CD4-positive, alpha-beta T cell (primary cell): ENCODE measurements at regions not wholly inside any gene's neighbourhood (a gene's known extent, or its start where the extent isn't known, plus 50 kb on each side); places are given as distances from the start of the nearest gene placed in this dataset.
"Not testable (repeated sequence)": the region's sequence is repeated elsewhere in the genome, so short reads cannot be mapped to it uniquely, and the experiment has no call there.

Source experiments
- ATAC-seq: fragments of 200-7000 bp; cut with Tn5 transposase; one replicate; pipeline ENCODE4 v1.10.0; 2022; ENCODE audit warnings: mild to moderate bottlenecking; ENCODE audit not compliant: poor library complexity
- CTCF ChIA-PET: fragments of 350-600 bp; sonication (Branson Sonifier 250); formaldehyde crosslinking; loops from one replicate; lab custom pipeline; 2021; ENCODE audit warnings: antibody characterized with exemption, inconsistent platforms; lab: Charles Lee
- POLR2A ChIA-PET: fragments of 350-600 bp; sonication (Branson Sonifier 250); formaldehyde crosslinking; loops from one replicate; lab custom pipeline; 2021; ENCODE audit warnings: antibody characterized with exemption, inconsistent platforms; lab: Charles Lee
- DNase-seq, 14 experiments: peaks; one replicate each; pipeline ENCODE4 v3.0.0-alpha.2; 2013 to 2020; ENCODE audit warnings: mixed read lengths in 2 of 14
- H3K27ac ChIP-seq, 2 donors: one replicate each; pipeline versions ENCODE4 v1.5.1 to v1.7.0; 2013; ENCODE audit warnings: low read length in 2 of 2, low read depth in 1 of 2, mild to moderate bottlenecking in 1 of 2
- H3K27me3 ChIP-seq, 2 experiments: 1 replicate in 1 of 2; 2 replicates in 1 of 2; pipeline versions ENCODE4 v1.6.1 to v1.7.0; 2013; ENCODE audit warnings: low read length in 2 of 2, control low read depth in 1 of 2, mild to moderate bottlenecking in 1 of 2, moderate library complexity in 1 of 2; ENCODE audit not compliant: insufficient read depth in 2 of 2, control insufficient read depth in 1 of 2
- H3K36me3 ChIP-seq: one replicate; pipeline ENCODE4 v1.6.1; 2013; ENCODE audit warnings: low read length, control low read depth; ENCODE audit not compliant: insufficient read depth
- H3K4me1 ChIP-seq: one replicate; pipeline ENCODE4 v1.6.1; 2013; ENCODE audit warnings: low read length, control low read depth; ENCODE audit not compliant: insufficient read depth
- H3K4me3 ChIP-seq: one replicate; pipeline ENCODE4 v1.5.1; 2013; ENCODE audit warnings: mild to moderate bottlenecking, low read length, moderate library complexity
- H3K9me3 ChIP-seq, 2 experiments: 1 replicate in 1 of 2; 2 replicates in 1 of 2; pipeline versions ENCODE4 v1.6.1 to v1.7.0; 2013; ENCODE audit warnings: low read length in 2 of 2, mild to moderate bottlenecking in 2 of 2, control low read depth in 1 of 2, moderate library complexity in 1 of 2; ENCODE audit not compliant: control insufficient read depth in 1 of 2, insufficient read depth in 1 of 2
- H3K27ac Mint-ChIP-seq: one replicate; pipeline ENCODE4 v1.8.0; 2020; ENCODE audit warnings: mixed read lengths
- H3K27me3 Mint-ChIP-seq: one replicate; pipeline ENCODE4 v1.8.0; 2021; ENCODE audit warnings: mixed read lengths
- H3K36me3 Mint-ChIP-seq: one replicate; pipeline ENCODE4 v1.8.0; 2021; ENCODE audit warnings: low read depth, mixed read lengths
- H3K4me1 Mint-ChIP-seq: one replicate; pipeline ENCODE4 v1.8.0; 2021; ENCODE audit warnings: low read depth, mixed read lengths
- H3K4me3 Mint-ChIP-seq: one replicate; pipeline ENCODE4 v1.8.0; 2020; ENCODE audit warnings: mild to moderate bottlenecking, mixed read lengths
- H3K9me3 Mint-ChIP-seq: one replicate; pipeline ENCODE4 v1.8.0; 2020; ENCODE audit warnings: mixed read lengths
- CTCF ChIP-seq: fragments of 200-600 bp; IDR thresholded peaks from one replicate; pipeline ENCODE4 v1.8.0; 2022; ENCODE audit warnings: antibody characterized with exemption, mild to moderate bottlenecking
- intact Hi-C, 2 experiments: fragments of 100-400 bp; cut with DNase I in 1 of 2; cut with micrococcal nuclease in 1 of 2; formaldehyde crosslinking; loops; one replicate each; pipeline versions ENCODE4 v1.15.1 to v1.9.0; 2023 to 2025; cut with DNase I, micrococcal nuclease

DNA sequence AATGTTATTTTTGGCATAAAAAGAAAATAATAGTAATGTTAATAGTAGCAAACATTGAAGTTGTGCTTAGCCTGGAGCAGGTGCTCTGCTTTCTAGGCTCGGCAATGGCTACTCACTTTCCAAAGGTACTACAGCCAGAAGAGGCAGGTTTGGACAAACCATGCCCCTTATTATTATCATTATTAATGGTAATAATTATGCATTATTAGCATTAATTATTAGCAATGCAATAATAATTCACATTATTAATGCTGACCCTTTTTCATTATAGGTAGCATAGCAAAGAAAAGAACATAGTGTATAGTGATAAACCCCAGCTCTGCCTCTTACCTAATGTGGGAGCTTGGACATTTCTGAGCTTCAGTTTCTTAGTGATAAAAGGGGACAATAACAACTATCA lies 171.4 kb downstream of the EDEM1 start:
- Mint-ChIP-seq H3K4me3 (no peak overlapping the region), H3K9me3 (peaks cover 13% of the 10 kb centered on the region), H3K27me3 (peaks cover 11% of the 10 kb centered on the region), H3K4me1 (no peaks in the 10 kb centered on the region), H3K27ac (no peak overlapping the region), H3K36me3 (no peaks in the 10 kb centered on the region)
- Histone ChIP-seq H3K9me3 (peaks cover 0 to 8% of the 10 kb centered on the region in 2 experiments), H3K27me3 (peaks cover 0 to 7% of the 10 kb centered on the region in 2 experiments), H3K4me1 (no peaks in the 10 kb centered on the region), H3K4me3 (no peak overlapping the region), H3K27ac (no peak overlapping the region), H3K36me3 (no peaks in the 10 kb centered on the region)
- POLR2A ChIA-PET: no interaction called here
- TF ChIP-seq CTCF: no peak
- intact Hi-C loops: no loop called here
- ATAC-seq (no peak), DNase-seq (no peak)
- CTCF ChIA-PET: no interaction called here

GRCh38 chr3:5360453-5360852 lies 172.9 kb downstream of the EDEM1 start:
- peaks cover 0 to 8% of the 10 kb centered on the region in 2 experiments for H3K9me3 ChIP-seq
- Mint-ChIP-seq H3K9me3 (peaks cover 13% of the 10 kb centered on the region), H3K36me3 (no peaks in the 10 kb centered on the region), H3K27ac (no peak overlapping the region), H3K4me3 (no peak overlapping the region), H3K27me3 (peaks cover 6% of the 10 kb centered on the region), H3K4me1 (no peaks in the 10 kb centered on the region)
- no peaks in the 10 kb centered on the region for H3K36me3 ChIP-seq
- no peak for TF ChIP-seq CTCF
- no peak overlapping the region for H3K27ac ChIP-seq
- ATAC-seq (no peak), DNase-seq (no peak)
- intact Hi-C loops: no loop called here
- H3K4me3 ChIP-seq: no peak overlapping the region
- ChIA-PET POLR2A (no interaction called here), CTCF (interaction anchor here (1.5 kb wide), 1 partner anchor 11 kb away, joined by 4 read pairs; no protein-coding TSS in a partner anchor)
- H3K27me3 ChIP-seq: peaks cover 0 to 7% of the 10 kb centered on the region in 2 experiments
- no peaks in the 10 kb centered on the region for H3K4me1 ChIP-seq

- H3K27ac Mint-ChIP-seq: no peak overlapping the region
- no peaks in the 10 kb centered on the region for H3K4me1 Mint-ChIP-seq
- Histone ChIP-seq H3K36me3 (no peaks in the 10 kb centered on the region), H3K9me3 (no peaks in the 10 kb centered on the region), H3K4me1 (no peaks in the 10 kb centered on the region), H3K27me3 (no peaks in the 10 kb centered on the region), H3K27ac (no peak overlapping the region), H3K4me3 (no peak overlapping the region)
- no peak for DNase-seq
- ChIA-PET CTCF (no interaction called here), POLR2A (no interaction called here)
- no peaks in the 10 kb centered on the region for H3K27me3 Mint-ChIP-seq
- no peak for TF ChIP-seq CTCF
- H3K9me3 Mint-ChIP-seq: peaks cover 4% of the 10 kb centered on the region
- no peak overlapping the region for H3K4me3 Mint-ChIP-seq
- intact Hi-C loops: no loop called here
- no peak for ATAC-seq
- no peaks in the 10 kb centered on the region for H3K36me3 Mint-ChIP-seq
These were observed 179.2 kb downstream of the EDEM1 start for GRCh38 chr3:5366746-5367145.

GRCh38 chr3:5371555-5371954 lies 184.0 kb downstream of the EDEM1 start:
- H3K27me3 Mint-ChIP-seq, H3K27me3 ChIP-seq, H3K4me1 Mint-ChIP-seq, H3K4me1 ChIP-seq, CTCF ChIA-PET, H3K36me3 ChIP-seq, H3K9me3 Mint-ChIP-seq, H3K4me3 ChIP-seq, intact Hi-C loops, POLR2A ChIA-PET, H3K4me3 Mint-ChIP-seq, ATAC-seq, H3K27ac ChIP-seq, H3K9me3 ChIP-seq, H3K36me3 Mint-ChIP-seq, DNase-seq, H3K27ac Mint-ChIP-seq: not testable (repeated sequence)
